HFFc6 (cell line): ENCODE measurements at regions not wholly inside any gene's neighbourhood (a gene's known extent, or its start where the extent isn't known, plus 50 kb on each side); places are given as distances from the start of the nearest gene placed in this dataset.

Experiments
- DNase-seq: peaks from one replicate; pipeline ENCODE4 v3.0.0-alpha.2; 2018
- H3K27ac Mint-ChIP-seq: 2 replicates; pipeline ENCODE4 v1.8.0; 2020; ENCODE audit warnings: mild to moderate bottlenecking, mixed read lengths
- H3K27me3 Mint-ChIP-seq: 2 replicates; pipeline ENCODE4 v1.8.0; 2021; ENCODE audit warnings: mild to moderate bottlenecking, moderate library complexity, mixed read lengths; ENCODE audit not compliant: insufficient read depth
- H3K36me3 Mint-ChIP-seq: 2 replicates; pipeline ENCODE4 v1.8.0; 2021; ENCODE audit warnings: low read depth, mixed read lengths
- H3K4me1 Mint-ChIP-seq: 2 replicates; pipeline ENCODE4 v1.8.0; 2020; ENCODE audit warnings: low read depth, mixed read lengths
- H3K4me3 Mint-ChIP-seq: 2 replicates; pipeline ENCODE4 v1.8.0; 2020; ENCODE audit warnings: mild to moderate bottlenecking, moderate library complexity, mixed read lengths
- H3K9me3 Mint-ChIP-seq: 2 replicates; pipeline ENCODE4 v1.8.0; 2020; ENCODE audit warnings: mild to moderate bottlenecking, mixed read lengths
- CTCF ChIP-seq: fragments of 200-600 bp; sonication (generic); IDR thresholded peaks from 2 replicates; pipeline ENCODE4 v1.5.0; 2021; ENCODE audit warnings: antibody characterized with exemption, mild to moderate bottlenecking

- Mint-ChIP-seq H3K27me3 (peaks cover 18% of the 10 kb centered on the region), H3K4me1 (no peaks in the 10 kb centered on the region), H3K36me3 (no peaks in the 10 kb centered on the region), H3K9me3 (no peaks in the 10 kb centered on the region), H3K27ac (no peak overlapping the region), H3K4me3 (no peak overlapping the region)
- no peak for TF ChIP-seq CTCF
- no peak for DNase-seq
These were observed 111.2 kb downstream of the QDPR start for GRCh38 chr4:17400686-17401085.

- no peak for TF ChIP-seq CTCF
- Mint-ChIP-seq H3K4me3 (no peak overlapping the region), H3K27me3 (peaks cover 29% of the 10 kb centered on the region), H3K36me3 (no peaks in the 10 kb centered on the region), H3K9me3 (no peaks in the 10 kb centered on the region), H3K4me1 (no peaks in the 10 kb centered on the region), H3K27ac (no peak overlapping the region)
- DNase-seq = no peak
These were observed 113.1 kb downstream of the QDPR start for GRCh38 chr4:17398805-17399204.

GRCh38 chr4:17398035-17398434 lies 113.9 kb downstream of the QDPR start:
- no peaks in the 10 kb centered on the region for H3K36me3 Mint-ChIP-seq
- H3K4me1 Mint-ChIP-seq = no peaks in the 10 kb centered on the region

GRCh38 chr4:17397611-17398010 lies 114.3 kb downstream of the QDPR start:
- no peak overlapping the region for H3K4me3 Mint-ChIP-seq
- no peaks in the 10 kb centered on the region for H3K9me3 Mint-ChIP-seq
- no peaks in the 10 kb centered on the region for H3K36me3 Mint-ChIP-seq
- no peak overlapping the region for H3K27ac Mint-ChIP-seq
- TF ChIP-seq CTCF = no peak
- H3K27me3 Mint-ChIP-seq = peaks cover 31% of the 10 kb centered on the region
- DNase-seq = no peak
- H3K4me1 Mint-ChIP-seq = no peaks in the 10 kb centered on the region

More at GRCh38 chr4:17398035-17398434, 113.9 kb downstream of the QDPR start:
- H3K9me3 Mint-ChIP-seq = no peaks in the 10 kb centered on the region
- H3K27ac Mint-ChIP-seq = no peak overlapping the region
- no peak overlapping the region for H3K4me3 Mint-ChIP-seq
- peaks cover 31% of the 10 kb centered on the region for H3K27me3 Mint-ChIP-seq
- TF ChIP-seq CTCF = no peak
- no peak for DNase-seq

GRCh38 chr4:17385403-17385802 lies 126.5 kb downstream of the QDPR start:
- H3K36me3 Mint-ChIP-seq = no peaks in the 10 kb centered on the region
- peak; percentile 19 for DNase-seq
- TF ChIP-seq CTCF = no peak
- H3K9me3 Mint-ChIP-seq = no peaks in the 10 kb centered on the region
- H3K27ac Mint-ChIP-seq = peak overlapping the region; percentile 37; the same call in 1 of the 2 replicates
- H3K4me3 Mint-ChIP-seq = peak overlapping the region; percentile 64
- peaks cover 21% of the 10 kb centered on the region for H3K4me1 Mint-ChIP-seq
- H3K27me3 Mint-ChIP-seq = peaks cover 3% of the 10 kb centered on the region

- no peak overlapping the region for H3K27ac Mint-ChIP-seq
- H3K4me1 Mint-ChIP-seq = peaks cover 12% of the 10 kb centered on the region
- H3K36me3 Mint-ChIP-seq = no peaks in the 10 kb centered on the region
- DNase-seq = no peak
- no peak for TF ChIP-seq CTCF
- H3K27me3 Mint-ChIP-seq = peaks cover 5% of the 10 kb centered on the region; the same call in 1 of the 2 replicates
- no peaks in the 10 kb centered on the region for H3K9me3 Mint-ChIP-seq
- no peak overlapping the region for H3K4me3 Mint-ChIP-seq
These were observed 131.5 kb downstream of the QDPR start for GRCh38 chr4:17380347-17380746.
